Breast epithelium (tissue), 3 donors: ENCODE measurements at regions not wholly inside any gene's neighbourhood (a gene's known extent, or its start where the extent isn't known, plus 50 kb on each side); places are given as distances from the start of the nearest gene placed in this dataset.

Source experiments
- POLR2AphosphoS5 ChIP-seq, 3 donors: sonication (generic); formaldehyde crosslinking; IDR thresholded peaks; one replicate each; pipeline ENCODE4 v1.6.1; 2017; ENCODE audit warnings: antibody characterized with exemption in 3 of 3
- TF ChIP-seq, protein P1 (sequence below), 3 donors: fragments of 450-650 bp; IDR thresholded peaks; one replicate each; pipeline ENCODE4 v1.5.1; 2016 to 2017; ENCODE audit warnings: antibody characterized with exemption in 3 of 3, mild to moderate bottlenecking in 3 of 3, moderate library complexity in 3 of 3

DNA sequence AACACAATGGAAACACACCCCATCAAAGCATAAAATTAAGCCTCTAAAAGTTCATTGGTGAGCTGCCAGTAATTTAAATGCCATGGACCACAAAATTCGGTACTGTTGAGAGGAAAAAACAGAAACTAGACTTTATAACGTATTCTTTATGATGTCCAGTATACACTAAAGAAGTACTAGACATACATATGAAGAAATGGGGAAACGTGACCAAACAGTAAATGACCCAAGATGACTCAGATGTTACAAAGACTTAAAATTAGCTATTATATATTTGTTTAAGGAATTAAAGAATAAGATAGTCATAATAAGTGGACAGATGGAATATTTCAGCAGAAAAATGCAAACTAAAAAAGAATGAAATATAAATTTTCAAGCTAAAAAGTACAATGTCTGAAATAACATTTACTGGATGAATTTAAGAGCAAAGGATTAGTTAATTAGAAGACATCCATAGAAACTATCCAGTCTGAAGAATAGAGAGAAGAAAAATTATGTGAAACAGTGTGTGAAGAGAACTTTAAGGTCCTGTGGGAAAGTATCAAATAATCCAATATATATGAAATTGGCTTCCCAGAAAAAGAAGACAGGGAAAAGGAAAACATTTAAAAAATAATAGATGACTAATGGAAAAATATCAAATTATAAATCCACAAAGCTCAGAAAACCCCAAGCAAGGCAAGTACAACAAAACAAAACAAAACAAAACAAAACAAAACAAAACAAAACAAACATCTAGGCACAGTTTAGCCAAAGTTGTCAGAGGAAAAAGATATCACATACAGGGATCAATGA is 69.4 kb downstream of the SAMD9 start:
- TF ChIP-seq, protein P1, sequence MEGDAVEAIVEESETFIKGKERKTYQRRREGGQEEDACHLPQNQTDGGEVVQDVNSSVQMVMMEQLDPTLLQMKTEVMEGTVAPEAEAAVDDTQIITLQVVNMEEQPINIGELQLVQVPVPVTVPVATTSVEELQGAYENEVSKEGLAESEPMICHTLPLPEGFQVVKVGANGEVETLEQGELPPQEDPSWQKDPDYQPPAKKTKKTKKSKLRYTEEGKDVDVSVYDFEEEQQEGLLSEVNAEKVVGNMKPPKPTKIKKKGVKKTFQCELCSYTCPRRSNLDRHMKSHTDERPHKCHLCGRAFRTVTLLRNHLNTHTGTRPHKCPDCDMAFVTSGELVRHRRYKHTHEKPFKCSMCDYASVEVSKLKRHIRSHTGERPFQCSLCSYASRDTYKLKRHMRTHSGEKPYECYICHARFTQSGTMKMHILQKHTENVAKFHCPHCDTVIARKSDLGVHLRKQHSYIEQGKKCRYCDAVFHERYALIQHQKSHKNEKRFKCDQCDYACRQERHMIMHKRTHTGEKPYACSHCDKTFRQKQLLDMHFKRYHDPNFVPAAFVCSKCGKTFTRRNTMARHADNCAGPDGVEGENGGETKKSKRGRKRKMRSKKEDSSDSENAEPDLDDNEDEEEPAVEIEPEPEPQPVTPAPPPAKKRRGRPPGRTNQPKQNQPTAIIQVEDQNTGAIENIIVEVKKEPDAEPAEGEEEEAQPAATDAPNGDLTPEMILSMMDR (IDR thresholded peaks at IDR 0.05), result no peak
- no peak for TF ChIP-seq POLR2AphosphoS5 (IDR thresholded peaks at IDR 0.05)
